Loucy (cell line): ENCODE measurements at regions not wholly inside any gene's neighbourhood (a gene's known extent, or its start where the extent isn't known, plus 50 kb on each side); places are given as distances from the start of the nearest gene placed in this dataset.

Experiments
- EZH2phosphoT487 ChIP-seq: fragments of 200-600 bp; IDR thresholded peaks from 2 replicates; pipeline ENCODE4 v1.6.1; 2018; ENCODE audit warnings: antibody characterized with exemption, mild to moderate bottlenecking, moderate library complexity, borderline replicate concordance
- TF ChIP-seq, protein P1 (sequence below): fragments of 200-600 bp; sonication (generic); conservative IDR thresholded peaks from 2 replicates; pipeline ENCODE4 v1.5.1; 2014; ENCODE audit warnings: mild to moderate bottlenecking, antibody characterized with exemption, low read length

DNA sequence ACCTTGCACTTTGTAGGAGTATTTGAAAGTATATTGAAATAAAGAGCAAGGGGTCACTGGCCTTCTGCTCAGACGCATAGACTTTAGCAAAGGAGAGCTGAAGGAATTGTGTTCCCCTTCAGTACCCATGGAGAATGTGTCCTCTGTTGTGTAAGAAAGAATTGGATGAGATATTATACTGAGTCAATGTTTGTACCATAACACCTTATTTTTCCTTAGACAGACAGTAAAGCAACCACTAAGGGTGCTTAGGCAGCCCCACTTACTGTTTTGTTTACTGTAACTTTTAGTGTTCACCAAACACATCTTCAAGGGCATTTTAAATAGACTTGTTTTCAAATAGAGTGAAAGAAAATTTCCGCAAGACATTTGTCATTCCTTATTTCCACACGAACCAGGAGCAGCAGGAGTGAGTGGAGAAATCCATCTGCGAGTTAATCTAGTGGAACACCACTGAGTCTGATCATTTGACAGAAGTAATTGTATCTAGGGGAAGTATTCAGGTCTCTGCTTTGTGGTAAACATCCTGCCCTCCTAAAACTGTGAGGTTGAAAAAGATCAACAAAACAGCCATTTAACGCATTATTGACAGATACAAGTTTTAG, 89.5 kb downstream of the SLIT2 start:
- TF ChIP-seq, protein P1, sequence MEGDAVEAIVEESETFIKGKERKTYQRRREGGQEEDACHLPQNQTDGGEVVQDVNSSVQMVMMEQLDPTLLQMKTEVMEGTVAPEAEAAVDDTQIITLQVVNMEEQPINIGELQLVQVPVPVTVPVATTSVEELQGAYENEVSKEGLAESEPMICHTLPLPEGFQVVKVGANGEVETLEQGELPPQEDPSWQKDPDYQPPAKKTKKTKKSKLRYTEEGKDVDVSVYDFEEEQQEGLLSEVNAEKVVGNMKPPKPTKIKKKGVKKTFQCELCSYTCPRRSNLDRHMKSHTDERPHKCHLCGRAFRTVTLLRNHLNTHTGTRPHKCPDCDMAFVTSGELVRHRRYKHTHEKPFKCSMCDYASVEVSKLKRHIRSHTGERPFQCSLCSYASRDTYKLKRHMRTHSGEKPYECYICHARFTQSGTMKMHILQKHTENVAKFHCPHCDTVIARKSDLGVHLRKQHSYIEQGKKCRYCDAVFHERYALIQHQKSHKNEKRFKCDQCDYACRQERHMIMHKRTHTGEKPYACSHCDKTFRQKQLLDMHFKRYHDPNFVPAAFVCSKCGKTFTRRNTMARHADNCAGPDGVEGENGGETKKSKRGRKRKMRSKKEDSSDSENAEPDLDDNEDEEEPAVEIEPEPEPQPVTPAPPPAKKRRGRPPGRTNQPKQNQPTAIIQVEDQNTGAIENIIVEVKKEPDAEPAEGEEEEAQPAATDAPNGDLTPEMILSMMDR, result no peak
- no peak for TF ChIP-seq EZH2phosphoT487
